Loucy (cell line): ENCODE measurements at regions not wholly inside any gene's neighbourhood (a gene's known extent, or its start where the extent isn't known, plus 50 kb on each side); places are given as distances from the start of the nearest gene placed in this dataset.

Experiments
- H2AFZ ChIP-seq: fragments of 200-600 bp; sonication (generic); 2 replicates; pipeline ENCODE4 v1.6.0; 2016; ENCODE audit warnings: antibody characterized with exemption, mild to moderate bottlenecking, low read length, moderate library complexity
- H3F3A ChIP-seq: fragments of 200-600 bp; 2 replicates; pipeline ENCODE4 v1.6.0; 2016; ENCODE audit warnings: antibody characterized with exemption, low read depth, mild to moderate bottlenecking
- H3K27me3 ChIP-seq: fragments of 200-600 bp; sonication (generic); 2 replicates; pipeline ENCODE4 v1.6.1; 2014; ENCODE audit warnings: low read length, mild to moderate bottlenecking; ENCODE audit not compliant: insufficient read depth, poor library complexity, severe bottlenecking
- H3K36me3 ChIP-seq: fragments of 200-600 bp; sonication (generic); 2 replicates; pipeline ENCODE4 v1.6.1; 2016; ENCODE audit warnings: low read length; ENCODE audit not compliant: insufficient read depth
- H3K4me1 ChIP-seq: fragments of 200-600 bp; sonication (generic); 2 replicates; pipeline ENCODE4 v1.5.1; 2014; ENCODE audit warnings: low read length, mild to moderate bottlenecking; ENCODE audit not compliant: insufficient read depth, poor library complexity, severe bottlenecking
- H3K4me2 ChIP-seq: fragments of 200-600 bp; sonication (generic); 2 replicates; pipeline ENCODE4 v1.6.0; 2014; ENCODE audit warnings: antibody characterized with exemption, low read length, low read depth, mild to moderate bottlenecking; ENCODE audit not compliant: poor library complexity, severe bottlenecking
- H3K4me3 ChIP-seq: fragments of 200-600 bp; sonication (generic); 2 replicates; pipeline ENCODE4 v1.5.1; 2014; ENCODE audit warnings: low read length, mild to moderate bottlenecking, mixed read lengths; ENCODE audit not compliant: poor library complexity, severe bottlenecking
- H3K79me2 ChIP-seq: fragments of 200-600 bp; sonication (generic); 2 replicates; pipeline ENCODE4 v1.6.1; 2014; ENCODE audit warnings: low read length; ENCODE audit not compliant: insufficient read depth
- H3K9ac ChIP-seq: fragments of 200-600 bp; sonication (generic); 2 replicates; pipeline ENCODE4 v1.6.0; 2014; ENCODE audit warnings: mild to moderate bottlenecking, low read depth, low read length, moderate library complexity; ENCODE audit not compliant: poor library complexity, severe bottlenecking
- H3K9me2 ChIP-seq: fragments of 200-600 bp; sonication (generic); replicated peaks from 2 replicates; pipeline ENCODE4 v1.6.1; 2016; ENCODE audit warnings: low read depth, low read length, mixed read lengths
- H3K9me3 ChIP-seq: fragments of 200-600 bp; sonication (generic); 2 replicates; pipeline ENCODE4 v1.6.1; 2014; ENCODE audit warnings: mild to moderate bottlenecking, antibody characterized with exemption, low read length, low read depth; ENCODE audit not compliant: insufficient read depth
- H4K20me1 ChIP-seq: fragments of 200-600 bp; sonication (generic); 2 replicates; pipeline ENCODE4 v1.6.0; 2014; ENCODE audit warnings: antibody characterized with exemption, low read length, mild to moderate bottlenecking; ENCODE audit not compliant: insufficient read depth, poor library complexity, severe bottlenecking
- EZH2phosphoT487 ChIP-seq: fragments of 200-600 bp; IDR thresholded peaks from 2 replicates; pipeline ENCODE4 v1.6.1; 2018; ENCODE audit warnings: antibody characterized with exemption, mild to moderate bottlenecking, moderate library complexity, borderline replicate concordance
- TF ChIP-seq, protein P1 (sequence below): fragments of 200-600 bp; sonication (generic); conservative IDR thresholded peaks from 2 replicates; pipeline ENCODE4 v1.5.1; 2014; ENCODE audit warnings: mild to moderate bottlenecking, antibody characterized with exemption, low read length

DNA sequence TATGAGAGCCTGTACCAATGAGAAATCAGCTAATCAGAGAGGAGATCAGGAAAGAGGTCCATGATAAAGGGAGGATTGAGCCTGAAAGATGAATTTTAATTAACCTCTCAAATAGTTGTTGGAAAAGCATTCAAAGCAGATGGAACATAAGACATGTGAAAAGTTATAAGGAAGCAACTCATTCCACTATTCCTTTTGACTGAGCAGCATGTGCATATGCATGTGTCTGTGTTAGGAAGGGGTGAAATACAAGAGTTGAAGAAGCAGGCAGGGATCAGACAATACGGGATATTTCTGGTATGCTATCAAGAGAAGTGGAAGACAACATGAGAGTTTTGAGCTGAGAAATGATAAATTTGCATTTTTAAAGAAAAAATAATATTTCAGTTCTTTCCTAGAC lies 624.8 kb upstream of the PTCHD4 start:
- no peak overlapping the region for H3K4me3 ChIP-seq
- no peak overlapping the region for H2AFZ ChIP-seq
- no peaks in the 10 kb centered on the region for H3F3A ChIP-seq
- no peaks in the 10 kb centered on the region for H3K4me1 ChIP-seq
- H3K27me3 ChIP-seq = no peaks in the 10 kb centered on the region
- H3K9ac ChIP-seq = no peak overlapping the region
- no peaks in the 10 kb centered on the region for H3K9me3 ChIP-seq
- H3K79me2 ChIP-seq = no peaks in the 10 kb centered on the region
- no peaks in the 10 kb centered on the region for H3K36me3 ChIP-seq
- no peaks in the 10 kb centered on the region for H4K20me1 ChIP-seq
- H3K9me2 ChIP-seq = no peaks in the 10 kb centered on the region
- TF ChIP-seq, protein P1, sequence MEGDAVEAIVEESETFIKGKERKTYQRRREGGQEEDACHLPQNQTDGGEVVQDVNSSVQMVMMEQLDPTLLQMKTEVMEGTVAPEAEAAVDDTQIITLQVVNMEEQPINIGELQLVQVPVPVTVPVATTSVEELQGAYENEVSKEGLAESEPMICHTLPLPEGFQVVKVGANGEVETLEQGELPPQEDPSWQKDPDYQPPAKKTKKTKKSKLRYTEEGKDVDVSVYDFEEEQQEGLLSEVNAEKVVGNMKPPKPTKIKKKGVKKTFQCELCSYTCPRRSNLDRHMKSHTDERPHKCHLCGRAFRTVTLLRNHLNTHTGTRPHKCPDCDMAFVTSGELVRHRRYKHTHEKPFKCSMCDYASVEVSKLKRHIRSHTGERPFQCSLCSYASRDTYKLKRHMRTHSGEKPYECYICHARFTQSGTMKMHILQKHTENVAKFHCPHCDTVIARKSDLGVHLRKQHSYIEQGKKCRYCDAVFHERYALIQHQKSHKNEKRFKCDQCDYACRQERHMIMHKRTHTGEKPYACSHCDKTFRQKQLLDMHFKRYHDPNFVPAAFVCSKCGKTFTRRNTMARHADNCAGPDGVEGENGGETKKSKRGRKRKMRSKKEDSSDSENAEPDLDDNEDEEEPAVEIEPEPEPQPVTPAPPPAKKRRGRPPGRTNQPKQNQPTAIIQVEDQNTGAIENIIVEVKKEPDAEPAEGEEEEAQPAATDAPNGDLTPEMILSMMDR = no peak
- TF ChIP-seq EZH2phosphoT487 = no peak
- H3K4me2 ChIP-seq = no peak overlapping the region

DNA sequence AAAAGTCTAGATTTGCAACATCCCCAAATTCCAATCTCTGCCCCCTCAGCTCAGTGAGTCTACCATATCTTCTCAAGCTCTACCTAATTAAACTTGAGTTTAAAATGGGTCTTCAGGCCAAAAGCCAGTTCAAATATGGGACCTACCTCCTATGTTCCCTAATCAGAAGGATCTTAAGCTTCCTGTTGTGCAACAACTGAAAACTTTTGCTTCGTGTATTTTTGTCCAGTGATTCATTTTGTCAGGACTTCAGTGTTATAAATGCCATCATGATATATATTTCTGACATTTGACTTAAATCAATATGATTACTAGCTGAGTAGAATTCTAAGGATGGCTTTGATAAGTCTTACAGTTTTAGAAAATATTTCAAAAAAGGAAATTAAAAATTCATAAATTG lies 622.6 kb upstream of the PTCHD4 start:
- TF ChIP-seq, protein P1 = no peak
- no peak for TF ChIP-seq EZH2phosphoT487
- Histone ChIP-seq H3F3A (no peaks in the 10 kb centered on the region), H3K9me2 (no peaks in the 10 kb centered on the region), H3K9me3 (no peaks in the 10 kb centered on the region), H3K4me1 (no peaks in the 10 kb centered on the region), H2AFZ (no peak overlapping the region), H3K36me3 (no peaks in the 10 kb centered on the region), H3K4me3 (no peak overlapping the region), H3K27me3 (no peaks in the 10 kb centered on the region), H3K9ac (no peak overlapping the region), H3K4me2 (no peak overlapping the region), H3K79me2 (no peaks in the 10 kb centered on the region), H4K20me1 (no peaks in the 10 kb centered on the region)

DNA sequence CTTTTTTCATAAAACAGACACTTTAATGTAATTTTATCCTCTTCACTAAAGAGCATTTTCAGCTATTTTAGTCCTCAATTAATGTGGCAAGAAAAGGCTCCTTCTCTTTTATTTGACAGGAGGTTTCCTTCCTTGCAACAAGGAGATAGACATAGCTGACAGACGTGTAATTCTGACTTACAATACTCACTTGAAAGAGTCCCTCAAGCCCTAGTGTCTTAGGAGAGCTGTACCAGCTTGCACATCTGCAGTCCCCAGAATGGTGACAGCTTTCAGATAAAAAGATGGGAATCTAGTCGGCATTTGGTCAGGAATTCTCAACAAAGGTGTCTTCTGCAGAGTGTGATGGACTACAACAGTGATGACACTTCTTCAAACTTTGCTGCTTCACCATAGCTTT lies 603.7 kb upstream of the PTCHD4 start:
- TF ChIP-seq, protein P1 = no peak
- TF ChIP-seq EZH2phosphoT487 = no peak
- no peak overlapping the region for H2AFZ ChIP-seq

More for the DNA sequence above, 603.7 kb upstream of the PTCHD4 start:
- H4K20me1 ChIP-seq = no peaks in the 10 kb centered on the region
- H3K9me2 ChIP-seq = no peaks in the 10 kb centered on the region
- no peaks in the 10 kb centered on the region for H3K36me3 ChIP-seq
- no peaks in the 10 kb centered on the region for H3K79me2 ChIP-seq
- no peak overlapping the region for H3K4me2 ChIP-seq
- H3F3A ChIP-seq = no peaks in the 10 kb centered on the region
- H3K9ac ChIP-seq = no peak overlapping the region
- H3K4me3 ChIP-seq = no peak overlapping the region
- H3K9me3 ChIP-seq = no peaks in the 10 kb centered on the region
- H3K27me3 ChIP-seq = no peaks in the 10 kb centered on the region
- no peaks in the 10 kb centered on the region for H3K4me1 ChIP-seq
